ENCODE measurements at regions not wholly inside any gene's neighbourhood (a gene's known extent, or its start where the extent isn't known, plus 50 kb on each side); places are given as distances from the start of the nearest gene placed in this dataset.

DNA sequence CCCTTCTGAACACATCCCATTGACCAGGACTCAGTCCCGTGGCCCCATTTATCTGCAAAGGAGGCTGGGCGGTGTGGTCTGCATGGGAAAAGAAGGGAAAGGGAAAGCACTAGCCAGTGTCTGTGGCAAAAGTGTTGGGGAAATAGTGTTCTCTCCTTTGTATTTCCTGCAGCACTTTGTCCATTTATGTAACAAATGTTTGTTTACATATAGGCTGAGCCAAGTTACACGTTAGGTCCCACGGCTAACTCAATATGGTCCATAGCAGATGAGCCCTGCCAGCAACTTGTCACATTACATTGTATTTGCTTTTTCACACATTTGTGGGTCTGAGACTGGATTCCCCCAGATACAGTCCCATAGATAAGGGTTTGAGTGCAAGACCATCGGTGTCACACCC is 260.5 kb downstream of the MSX2 start:
- ChIA-PET CTCF (no interaction called here), POLR2A (no interaction called here)
- no peak for DNase-seq
- Histone ChIP-seq H3K9me3 (ENCODE audit: control extremely low read depth in 1 of 5, control insufficient read depth in 4 of 5, insufficient read depth in 2 of 5, low read depth in 1 of 5, low read length in 4 of 5) (peaks cover 0 to 1% (median 0%) of the 10 kb centered on the region in 5 experiments), H3K4me1 (ENCODE audit: control extremely low read depth in 1 of 4, control insufficient read depth in 4 of 4, insufficient read depth in 4 of 4, low read length in 3 of 4) (no peaks in the 10 kb centered on the region), H3K36me3 (ENCODE audit: control insufficient read depth in 4 of 4, insufficient read depth in 4 of 4, low read length in 3 of 4) (no peaks in the 10 kb centered on the region), H3K4me3 (ENCODE audit: control insufficient read depth in 1 of 7, extremely low read depth in 1 of 7, insufficient read depth in 4 of 7, low read depth in 2 of 7, low read length in 6 of 7) (no peak overlapping the region), H3K27ac (ENCODE audit: insufficient read depth in 1 of 2, low read depth in 1 of 2, low read length in 2 of 2, poor library complexity in 1 of 2, severe bottlenecking in 2 of 2) (no peak overlapping the region), H3K27me3 (replicated peaks in 2 of 5; ENCODE audit: control insufficient read depth in 4 of 5, insufficient read depth in 5 of 5, low read length in 4 of 5) (peaks cover 0 to 8% (median 0%) of the 10 kb centered on the region in 5 experiments)
- WGBS (ENCODE audit: insufficient coverage), result 100% methylated on average over 1 of the region's 5 CpGs

- Histone ChIP-seq H3K27me3 (replicated peaks in 2 of 5; ENCODE audit: control insufficient read depth in 4 of 5, insufficient read depth in 5 of 5, low read length in 4 of 5) (peaks cover 0 to 11% (median 0%) of the 10 kb centered on the region in 5 experiments), H3K27ac (ENCODE audit: insufficient read depth in 1 of 2, low read depth in 1 of 2, low read length in 2 of 2, poor library complexity in 1 of 2, severe bottlenecking in 2 of 2) (no peak overlapping the region), H3K36me3 (ENCODE audit: control insufficient read depth in 4 of 4, insufficient read depth in 4 of 4, low read length in 3 of 4) (no peaks in the 10 kb centered on the region), H3K4me1 (ENCODE audit: control extremely low read depth in 1 of 4, control insufficient read depth in 4 of 4, insufficient read depth in 4 of 4, low read length in 3 of 4) (no peaks in the 10 kb centered on the region), H3K9me3 (ENCODE audit: control extremely low read depth in 1 of 5, control insufficient read depth in 4 of 5, insufficient read depth in 2 of 5, low read depth in 1 of 5, low read length in 4 of 5) (peaks cover 0 to 1% (median 0%) of the 10 kb centered on the region in 5 experiments), H3K4me3 (ENCODE audit: control insufficient read depth in 1 of 7, extremely low read depth in 1 of 7, insufficient read depth in 4 of 7, low read depth in 2 of 7, low read length in 6 of 7) (no peak overlapping the region)
- no peak for DNase-seq
- ChIA-PET CTCF (no interaction called here), POLR2A (no interaction called here)
- 88% methylated on average over 2 of the region's 2 CpGs for WGBS (ENCODE audit: insufficient coverage)
Measured at GRCh38 chr5:174982485-174982884, 258.1 kb downstream of the MSX2 start.

DNA sequence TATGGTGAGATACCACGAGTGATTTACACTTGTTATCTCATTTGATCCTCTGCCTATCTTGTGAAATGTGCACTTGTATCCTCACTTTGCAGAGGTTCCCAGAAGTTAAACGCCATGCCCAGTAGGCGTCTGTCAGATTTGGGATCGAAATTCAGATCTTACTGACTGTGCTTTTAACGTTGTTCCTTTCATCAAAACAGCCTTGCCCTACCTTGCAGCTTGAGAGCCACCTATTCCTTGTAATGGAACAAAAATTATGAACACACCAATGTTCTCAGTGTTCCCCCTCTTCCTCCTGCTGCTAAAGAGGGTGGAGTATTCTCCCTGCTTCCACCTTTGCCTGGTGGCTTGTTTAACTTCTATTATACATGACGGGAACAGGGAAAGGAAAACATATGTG is 257.0 kb downstream of the MSX2 start:
- Histone ChIP-seq H3K4me1 (ENCODE audit: control extremely low read depth in 1 of 4, control insufficient read depth in 4 of 4, insufficient read depth in 4 of 4, low read length in 3 of 4) (no peaks in the 10 kb centered on the region), H3K36me3 (ENCODE audit: control insufficient read depth in 4 of 4, insufficient read depth in 4 of 4, low read length in 3 of 4) (no peaks in the 10 kb centered on the region), H3K4me3 (ENCODE audit: control insufficient read depth in 1 of 7, extremely low read depth in 1 of 7, insufficient read depth in 4 of 7, low read depth in 2 of 7, low read length in 6 of 7) (no peak overlapping the region), H3K9me3 (ENCODE audit: control extremely low read depth in 1 of 5, control insufficient read depth in 4 of 5, insufficient read depth in 2 of 5, low read depth in 1 of 5, low read length in 4 of 5) (peaks cover 0 to 1% (median 0%) of the 10 kb centered on the region in 5 experiments), H3K27me3 (replicated peaks in 2 of 5; ENCODE audit: control insufficient read depth in 4 of 5, insufficient read depth in 5 of 5, low read length in 4 of 5) (peaks cover 0 to 11% (median 0%) of the 10 kb centered on the region in 5 experiments), H3K27ac (ENCODE audit: insufficient read depth in 1 of 2, low read depth in 1 of 2, low read length in 2 of 2, poor library complexity in 1 of 2, severe bottlenecking in 2 of 2) (no peak overlapping the region)
- ChIA-PET POLR2A (no interaction called here), CTCF (no interaction called here)
- WGBS (ENCODE audit: insufficient coverage), result 76% methylated on average over 6 of the region's 6 CpGs
- no peak for DNase-seq

DNA sequence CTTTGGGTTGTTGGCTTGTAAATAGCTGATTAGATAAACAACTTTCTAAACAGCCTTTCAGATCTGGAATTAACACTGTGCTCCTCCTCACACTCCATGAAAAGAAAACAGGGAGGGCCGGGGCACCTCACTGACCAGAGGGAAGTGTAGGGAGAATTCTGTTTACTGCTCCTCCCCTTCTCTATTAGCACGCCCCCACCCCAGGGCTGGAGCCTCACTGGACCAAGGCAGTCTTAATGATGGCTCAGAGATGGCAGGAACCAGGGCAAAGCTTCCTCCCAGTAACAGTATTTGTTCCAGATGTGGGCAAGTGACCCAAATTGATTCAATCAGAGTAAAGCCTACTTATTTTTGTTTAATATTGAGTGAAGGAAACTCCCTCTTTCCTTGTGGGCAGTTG is 256.6 kb downstream of the MSX2 start:
- CTCF ChIA-PET, result interaction anchor here (0.6 kb wide), 1 partner anchor 175 kb away, joined by 3 read pairs; no protein-coding TSS in a partner anchor
- H3K27me3 ChIP-seq (replicated peaks in 2 of 5; ENCODE audit: control insufficient read depth in 4 of 5, insufficient read depth in 5 of 5, low read length in 4 of 5), result peaks cover 0 to 13% (median 0%) of the 10 kb centered on the region in 5 experiments
- DNase-seq, result no peak
- WGBS (ENCODE audit: insufficient coverage), result 80% methylated on average over 1 of the region's 2 CpGs
- no peak overlapping the region for H3K27ac ChIP-seq (ENCODE audit: insufficient read depth in 1 of 2, low read depth in 1 of 2, low read length in 2 of 2, poor library complexity in 1 of 2, severe bottlenecking in 2 of 2)
- POLR2A ChIA-PET, result no interaction called here
- no peaks in the 10 kb centered on the region for H3K36me3 ChIP-seq (ENCODE audit: control insufficient read depth in 4 of 4, insufficient read depth in 4 of 4, low read length in 3 of 4)
- H3K9me3 ChIP-seq (ENCODE audit: control extremely low read depth in 1 of 5, control insufficient read depth in 4 of 5, insufficient read depth in 2 of 5, low read depth in 1 of 5, low read length in 4 of 5), result peaks cover 0 to 1% (median 0%) of the 10 kb centered on the region in 5 experiments
- H3K4me3 ChIP-seq (ENCODE audit: control insufficient read depth in 1 of 7, extremely low read depth in 1 of 7, insufficient read depth in 4 of 7, low read depth in 2 of 7, low read length in 6 of 7), result no peak overlapping the region
- no peaks in the 10 kb centered on the region for H3K4me1 ChIP-seq (ENCODE audit: control extremely low read depth in 1 of 4, control insufficient read depth in 4 of 4, insufficient read depth in 4 of 4, low read length in 3 of 4)

DNA sequence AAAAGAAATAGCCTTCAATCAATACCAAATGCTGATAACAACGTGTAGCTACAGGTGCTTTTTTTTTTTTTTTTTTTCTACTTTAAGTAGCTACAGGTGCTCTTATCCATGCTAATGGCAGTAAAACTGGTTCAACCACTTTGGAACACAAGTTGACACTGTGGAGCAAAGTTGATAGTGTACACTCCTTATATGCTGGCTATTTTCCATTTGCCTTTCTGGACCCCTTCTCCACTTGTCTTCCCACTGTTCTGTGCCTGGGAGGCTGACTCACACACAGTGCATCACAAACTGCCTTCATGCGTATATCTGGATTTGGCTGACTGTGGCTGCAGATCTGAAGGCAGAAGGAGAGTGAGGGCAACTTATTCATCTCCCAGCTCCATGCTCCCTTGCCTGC is 247.9 kb downstream of the MSX2 start:
- Histone ChIP-seq H3K4me3 (ENCODE audit: control insufficient read depth in 1 of 7, extremely low read depth in 1 of 7, insufficient read depth in 4 of 7, low read depth in 2 of 7, low read length in 6 of 7) (no peak overlapping the region), H3K4me1 (ENCODE audit: control extremely low read depth in 1 of 4, control insufficient read depth in 4 of 4, insufficient read depth in 4 of 4, low read length in 3 of 4) (no peaks in the 10 kb centered on the region), H3K36me3 (ENCODE audit: control insufficient read depth in 4 of 4, insufficient read depth in 4 of 4, low read length in 3 of 4) (no peaks in the 10 kb centered on the region), H3K27me3 (replicated peaks in 2 of 5; ENCODE audit: control insufficient read depth in 4 of 5, insufficient read depth in 5 of 5, low read length in 4 of 5) (peaks cover 0 to 5% (median 3%) of the 10 kb centered on the region in 5 experiments), H3K9me3 (ENCODE audit: control extremely low read depth in 1 of 5, control insufficient read depth in 4 of 5, insufficient read depth in 2 of 5, low read depth in 1 of 5, low read length in 4 of 5) (peaks cover 0 to 6% (median 0%) of the 10 kb centered on the region in 5 experiments), H3K27ac (ENCODE audit: insufficient read depth in 1 of 2, low read depth in 1 of 2, low read length in 2 of 2, poor library complexity in 1 of 2, severe bottlenecking in 2 of 2) (no peak overlapping the region)
- no peak for DNase-seq
- ChIA-PET POLR2A (no interaction called here), CTCF (no interaction called here)
- WGBS (ENCODE audit: insufficient coverage), result 100% methylated on average over 1 of the region's 2 CpGs

DNA sequence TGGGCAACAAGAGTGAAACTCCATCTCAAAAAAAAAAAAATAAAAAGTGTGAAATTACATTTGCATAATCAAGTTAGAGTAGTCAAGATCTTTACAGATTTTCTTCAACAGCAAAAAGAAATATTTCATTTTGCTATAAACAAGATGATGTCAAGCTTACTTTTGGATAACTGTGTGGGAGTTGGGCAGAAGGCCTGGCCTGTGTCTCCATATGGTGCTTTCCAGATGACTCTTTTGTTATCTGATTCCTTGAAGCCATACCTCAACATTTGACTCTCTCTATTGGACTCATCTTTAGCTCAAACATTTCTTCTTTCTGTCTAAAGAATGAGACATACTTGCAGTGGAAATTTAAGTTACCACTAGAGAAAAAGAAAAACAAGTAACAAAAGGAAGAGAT is 246.8 kb downstream of the MSX2 start:
- ChIA-PET CTCF (no interaction called here), POLR2A (interaction anchor here (0.7 kb wide), 1 partner anchor 97 kb away, joined by 4 read pairs; no protein-coding TSS in a partner anchor)
- no peak overlapping the region for H3K27ac ChIP-seq (ENCODE audit: insufficient read depth in 1 of 2, low read depth in 1 of 2, low read length in 2 of 2, poor library complexity in 1 of 2, severe bottlenecking in 2 of 2)

GRCh38 chr5:174970502-174970901 is 246.1 kb downstream of the MSX2 start:
- H3K4me1 ChIP-seq (ENCODE audit: control extremely low read depth in 1 of 4, control insufficient read depth in 4 of 4, insufficient read depth in 4 of 4, low read length in 3 of 4), result no peaks in the 10 kb centered on the region
- H3K27ac ChIP-seq (ENCODE audit: insufficient read depth in 1 of 2, low read depth in 1 of 2, low read length in 2 of 2, poor library complexity in 1 of 2, severe bottlenecking in 2 of 2), result no peak overlapping the region
- POLR2A ChIA-PET, result no interaction called here
- H3K27me3 ChIP-seq (replicated peaks in 2 of 5; ENCODE audit: control insufficient read depth in 4 of 5, insufficient read depth in 5 of 5, low read length in 4 of 5), result peaks cover 0 to 3% (median 2%) of the 10 kb centered on the region in 5 experiments
- no peak for DNase-seq
- H3K4me3 ChIP-seq (ENCODE audit: control insufficient read depth in 1 of 7, extremely low read depth in 1 of 7, insufficient read depth in 4 of 7, low read depth in 2 of 7, low read length in 6 of 7), result no peak overlapping the region
- H3K36me3 ChIP-seq (ENCODE audit: control insufficient read depth in 4 of 4, insufficient read depth in 4 of 4, low read length in 3 of 4), result no peaks in the 10 kb centered on the region
- CTCF ChIA-PET, result no interaction called here
- 92% methylated on average over 4 of the region's 4 CpGs for WGBS (ENCODE audit: insufficient coverage)
- peaks cover 0 to 12% (median 3%) of the 10 kb centered on the region in 5 experiments for H3K9me3 ChIP-seq (ENCODE audit: control extremely low read depth in 1 of 5, control insufficient read depth in 4 of 5, insufficient read depth in 2 of 5, low read depth in 1 of 5, low read length in 4 of 5)

More for the DNA sequence above, 246.8 kb downstream of the MSX2 start:
- peaks cover 0 to 4% (median 3%) of the 10 kb centered on the region in 5 experiments for H3K27me3 ChIP-seq (replicated peaks in 2 of 5; ENCODE audit: control insufficient read depth in 4 of 5, insufficient read depth in 5 of 5, low read length in 4 of 5)
- H3K9me3 ChIP-seq (ENCODE audit: control extremely low read depth in 1 of 5, control insufficient read depth in 4 of 5, insufficient read depth in 2 of 5, low read depth in 1 of 5, low read length in 4 of 5), result peaks cover 0 to 6% (median 3%) of the 10 kb centered on the region in 5 experiments
- DNase-seq, result no peak
- H3K4me3 ChIP-seq (ENCODE audit: control insufficient read depth in 1 of 7, extremely low read depth in 1 of 7, insufficient read depth in 4 of 7, low read depth in 2 of 7, low read length in 6 of 7), result no peak overlapping the region
- no peaks in the 10 kb centered on the region for H3K4me1 ChIP-seq (ENCODE audit: control extremely low read depth in 1 of 4, control insufficient read depth in 4 of 4, insufficient read depth in 4 of 4, low read length in 3 of 4)
- H3K36me3 ChIP-seq (ENCODE audit: control insufficient read depth in 4 of 4, insufficient read depth in 4 of 4, low read length in 3 of 4), result no peaks in the 10 kb centered on the region
